SH-SY5Y (cell line): ENCODE measurements at regions not wholly inside any gene's neighbourhood (a gene's known extent, or its start where the extent isn't known, plus 50 kb on each side); places are given as distances from the start of the nearest gene placed in this dataset.

Experiments
- GATA2 ChIP-seq: IDR thresholded peaks from 2 replicates; pipeline ENCODE4 v1.6.1; 2011; ENCODE audit warnings: mild to moderate bottlenecking, low read depth, low read length
- GATA3 ChIP-seq: IDR thresholded peaks from 2 replicates; pipeline ENCODE4 v1.6.1; 2011; ENCODE audit warnings: low read depth, mild to moderate bottlenecking, low read length, moderate library complexity

- no peak for TF ChIP-seq GATA3
- no peak for TF ChIP-seq GATA2
Observed at GRCh38 chr2:9078405-9078804, 74.9 kb upstream of the MBOAT2 start.
